IMR-90 (cell line): ENCODE measurements at regions not wholly inside any gene's neighbourhood (a gene's known extent, or its start where the extent isn't known, plus 50 kb on each side); places are given as distances from the start of the nearest gene placed in this dataset.

Experiments used
- ATAC-seq: fragments of 200-7000 bp; cut with Tn5 transposase; 2 replicates; pipeline ENCODE4 v1.9.1; 2020; ENCODE audit warnings: low read depth, mild to moderate bottlenecking, moderate library complexity
- BruUV-seq: library from RNA; stranded (reverse); fragments of 400-500 nt; replicated peaks from 2 replicates; lab custom pipeline; 2021; lab: Mats Ljungman, UMichigan
- CTCF ChIA-PET: fragments of 300-600 bp; formaldehyde crosslinking; extraction: SDS; loops from one replicate; lab custom pipeline; 2021; ENCODE audit warnings: antibody characterized with exemption; lab: Yijun Ruan, JAX
- POLR2A ChIA-PET: fragments of 300-600 bp; sonication (Branson Sonifier 250); formaldehyde crosslinking; loops from one replicate; lab custom pipeline; 2022; ENCODE audit warnings: antibody characterized with exemption; ENCODE audit not compliant: unreplicated experiment; lab: Charles Lee
- DNase-seq: peaks from one replicate; pipeline ENCODE4 v3.0.0; 2013
- H2AFZ ChIP-seq: replicated peaks from 2 replicates; pipeline ENCODE3; 2013; ENCODE audit warnings: low read length, mild to moderate bottlenecking; ENCODE audit not compliant: poor library complexity
- H2AK5ac ChIP-seq: 2 replicates; pipeline ENCODE4 v1.6.1; 2013; ENCODE audit warnings: low read depth, low read length, inconsistent platforms
- H2AK9ac ChIP-seq: replicated peaks from 2 replicates; pipeline ENCODE3; 2013; ENCODE audit warnings: mild to moderate bottlenecking, low read depth, low read length, moderate library complexity; ENCODE audit not compliant: poor library complexity
- H2BK120ac ChIP-seq: 2 replicates; pipeline ENCODE4 v1.6.1; 2013; ENCODE audit warnings: low read depth, low read length, inconsistent platforms
- H2BK15ac ChIP-seq: 3 replicates; pipeline ENCODE4 v1.6.1; 2013; ENCODE audit warnings: low read depth, low read length, inconsistent platforms
- H2BK20ac ChIP-seq: 2 replicates; pipeline ENCODE4 v1.6.1; 2013; ENCODE audit warnings: low read depth, mild to moderate bottlenecking, inconsistent platforms, low read length, moderate library complexity
- H2BK5ac ChIP-seq: 2 replicates; pipeline ENCODE4 v1.6.1; 2013; ENCODE audit warnings: mild to moderate bottlenecking, low read depth, low read length, inconsistent platforms; ENCODE audit not compliant: poor library complexity, severe bottlenecking
- H3K14ac ChIP-seq: replicated peaks from 2 replicates; pipeline ENCODE4 v1.6.1; 2013; ENCODE audit warnings: low read depth, low read length, inconsistent platforms
- H3K18ac ChIP-seq: 2 replicates; pipeline ENCODE4 v1.6.1; 2013; ENCODE audit warnings: low read depth, low read length, control low read depth
- H3K23ac ChIP-seq: 2 replicates; pipeline ENCODE4 v1.6.1; 2013; ENCODE audit warnings: low read depth, low read length, inconsistent platforms
- H3K27ac ChIP-seq: 2 replicates; pipeline ENCODE4 v1.5.1; 2013; ENCODE audit warnings: mild to moderate bottlenecking, control low read depth, low read length; ENCODE audit not compliant: insufficient read depth
- H3K27me3 ChIP-seq: 2 replicates; pipeline ENCODE4 v1.6.1; 2013; ENCODE audit warnings: low read length; ENCODE audit not compliant: control insufficient read depth, insufficient read depth
- H3K36me3 ChIP-seq: 2 replicates; pipeline ENCODE4 v1.6.1; 2013; ENCODE audit warnings: low read length, mixed read lengths; ENCODE audit not compliant: control insufficient read depth, insufficient read depth
- H3K4ac ChIP-seq: 2 replicates; pipeline ENCODE4 v1.6.1; 2013; ENCODE audit warnings: low read depth, low read length, inconsistent platforms
- H3K4me1 ChIP-seq: 2 replicates; pipeline ENCODE4 v1.6.1; 2013; ENCODE audit warnings: low read length, mixed read lengths; ENCODE audit not compliant: control insufficient read depth, insufficient read depth
- H3K4me2 ChIP-seq: 2 replicates; pipeline ENCODE4 v1.6.1; 2013; ENCODE audit warnings: low read depth, mild to moderate bottlenecking, control low read depth, low read length, moderate library complexity
- H3K4me3 ChIP-seq: 2 replicates; pipeline ENCODE4 v1.5.1; 2013; ENCODE audit warnings: low read depth, mild to moderate bottlenecking, control low read depth, low read length, moderate library complexity; ENCODE audit not compliant: insufficient read depth
- H3K56ac ChIP-seq: 2 replicates; pipeline ENCODE4 v1.6.1; 2013; ENCODE audit warnings: low read length, inconsistent platforms; ENCODE audit not compliant: insufficient read depth; ENCODE audit errors: extremely low read depth
- H3K79me1 ChIP-seq, 2 experiments: 2 replicates each; pipeline ENCODE4 v1.6.1; 2013; ENCODE audit warnings: low read length in 2 of 2, inconsistent platforms in 1 of 2, low read depth in 1 of 2
- H3K9ac ChIP-seq: 2 replicates; pipeline ENCODE4 v1.6.1; 2013; ENCODE audit warnings: low read depth, low read length, control low read depth
- H3K9me1 ChIP-seq: 2 replicates; pipeline ENCODE4 v1.6.1; 2013; ENCODE audit warnings: low read length, inconsistent platforms; ENCODE audit not compliant: insufficient read depth
- H3K9me3 ChIP-seq: 2 replicates; pipeline ENCODE4 v1.6.1; 2013; ENCODE audit warnings: low read length; ENCODE audit not compliant: control insufficient read depth, insufficient read depth
- H4K20me1 ChIP-seq: 2 replicates; pipeline ENCODE4 v1.6.1; 2013; ENCODE audit warnings: low read length, inconsistent platforms; ENCODE audit not compliant: insufficient read depth
- H4K5ac ChIP-seq: 2 replicates; pipeline ENCODE4 v1.6.1; 2013; ENCODE audit warnings: mild to moderate bottlenecking, low read depth, low read length, control low read depth
- H4K8ac ChIP-seq, 2 experiments: 2 replicates each; pipeline ENCODE4 v1.6.1; 2013; ENCODE audit warnings: low read depth in 2 of 2, low read length in 2 of 2, control low read depth in 1 of 2, inconsistent platforms in 1 of 2
- H4K91ac ChIP-seq: 2 replicates; pipeline ENCODE4 v1.6.1; 2013; ENCODE audit warnings: low read depth, low read length, inconsistent platforms; ENCODE audit not compliant: insufficient read depth
- BHLHE40 ChIP-seq: fragments of 150-350 bp; IDR thresholded peaks from 2 replicates; pipeline ENCODE4 v1.6.1; 2016; ENCODE audit warnings: mild to moderate bottlenecking, low read depth, low read length
- CEBPB ChIP-seq: IDR thresholded peaks from 2 replicates; pipeline ENCODE4 v1.6.1; 2012; ENCODE audit warnings: low read depth, low read length, improper control_type of control experiment
- CHD1 ChIP-seq: IDR thresholded peaks from 2 replicates; pipeline ENCODE4 v1.6.1; 2012; ENCODE audit warnings: low read depth, low read length, improper control_type of control experiment
- ELK1 ChIP-seq: fragments of 150-350 bp; IDR thresholded peaks from 2 replicates; pipeline ENCODE4 v1.6.1; 2016; ENCODE audit warnings: low read depth, mild to moderate bottlenecking, low read length, moderate library complexity, borderline replicate concordance
- FOS ChIP-seq: fragments of 150-350 bp; IDR thresholded peaks from 2 replicates; pipeline ENCODE4 v1.6.1; 2016; ENCODE audit warnings: low read depth, low read length
- MAFK ChIP-seq: IDR thresholded peaks from 2 replicates; pipeline ENCODE4 v1.6.1; 2012; ENCODE audit warnings: low read depth, low read length, improper control_type of control experiment
- MAZ ChIP-seq: IDR thresholded peaks from 2 replicates; pipeline ENCODE4 v1.6.1; 2012; ENCODE audit warnings: low read depth, mild to moderate bottlenecking, low read length, improper control_type of control experiment, moderate library complexity, borderline replicate concordance
- MXI1 ChIP-seq: IDR thresholded peaks from 2 replicates; pipeline ENCODE4 v1.6.1; 2012; ENCODE audit warnings: low read depth, mild to moderate bottlenecking, low read length, moderate library complexity, borderline replicate concordance
- NFE2L2 ChIP-seq: fragments of 150-350 bp; IDR thresholded peaks from 2 replicates; pipeline ENCODE4 v1.6.1; 2016; ENCODE audit warnings: low read depth, mild to moderate bottlenecking, low read length
- POLR2A ChIP-seq: IDR thresholded peaks from 2 replicates; pipeline ENCODE4 v1.6.1; 2012; ENCODE audit warnings: mild to moderate bottlenecking, low read depth, low read length
- RAD21 ChIP-seq: IDR thresholded peaks from 2 replicates; pipeline ENCODE4 v1.6.1; 2012; ENCODE audit warnings: low read length, improper control_type of control experiment
- RCOR1 ChIP-seq: IDR thresholded peaks from 2 replicates; pipeline ENCODE4 v1.6.1; 2012; ENCODE audit warnings: mild to moderate bottlenecking, low read length, improper control_type of control experiment; ENCODE audit not compliant: insufficient replicate concordance
- RFX5 ChIP-seq: IDR thresholded peaks from 2 replicates; pipeline ENCODE4 v1.8.0; 2012; ENCODE audit warnings: low read depth, mild to moderate bottlenecking, low read length, moderate library complexity
- SMC3 ChIP-seq: fragments of 150-350 bp; IDR thresholded peaks from 2 replicates; pipeline ENCODE4 v1.6.1; 2016; ENCODE audit warnings: low read depth, mild to moderate bottlenecking, antibody characterized with exemption, low read length, moderate library complexity
- USF2 ChIP-seq: fragments of 150-350 bp; IDR thresholded peaks from 2 replicates; pipeline ENCODE4 v1.6.1; 2017; ENCODE audit warnings: mild to moderate bottlenecking, antibody characterized with exemption, low read length, low read depth
- WGBS, 2 experiments: methylation state at CpG; one replicate each; pipeline versions ENCODE4 v1.1.5 to v1.1.7; 2013; ENCODE audit warnings: missing lambda C conversion rate in 2 of 2; ENCODE audit not compliant: insufficient read length in 1 of 2; ENCODE audit errors: extremely low coverage in 2 of 2; 5-methylcytosine and 5-hydroxymethylcytosine counted together
- dilution Hi-C: fragments of 300-500 bp; cut with HindIII; formaldehyde crosslinking; loops from one replicate; pipeline ENCODE4 v1.14.3; 2018; ENCODE audit warnings: low sequenced_read_pairs; ENCODE audit not compliant: unreplicated experiment
- in situ Hi-C: fragments of 300-500 bp; cut with MboI; formaldehyde crosslinking; loops from 3 replicates; pipeline ENCODE4 v1.14.3; 2019; ENCODE audit warnings: low sequenced_read_pairs, inconsistent platforms, mixed read lengths
- intact Hi-C: fragments of 100-400 bp; cut with micrococcal nuclease; formaldehyde crosslinking; loops from 2 replicates; pipeline ENCODE4 v1.10.0; 2022
- TF ChIP-seq, protein P1 (sequence below): conservative IDR thresholded peaks from 2 replicates; pipeline ENCODE4 v1.5.1; 2012; ENCODE audit warnings: mild to moderate bottlenecking, low read depth, low read length, improper control_type of control experiment

- TF ChIP-seq MAZ (no peak), RCOR1 (no peak), ELK1 (no peak), FOS (no peak), MXI1 (no peak), USF2 (no peak), RFX5 (no peak), MAFK (no peak), SMC3 (no peak), RAD21 (no peak), BHLHE40 (no peak), POLR2A (no peak), NFE2L2 (no peak), CEBPB (no peak), CHD1 (no peak)
- TF ChIP-seq, protein P1, sequence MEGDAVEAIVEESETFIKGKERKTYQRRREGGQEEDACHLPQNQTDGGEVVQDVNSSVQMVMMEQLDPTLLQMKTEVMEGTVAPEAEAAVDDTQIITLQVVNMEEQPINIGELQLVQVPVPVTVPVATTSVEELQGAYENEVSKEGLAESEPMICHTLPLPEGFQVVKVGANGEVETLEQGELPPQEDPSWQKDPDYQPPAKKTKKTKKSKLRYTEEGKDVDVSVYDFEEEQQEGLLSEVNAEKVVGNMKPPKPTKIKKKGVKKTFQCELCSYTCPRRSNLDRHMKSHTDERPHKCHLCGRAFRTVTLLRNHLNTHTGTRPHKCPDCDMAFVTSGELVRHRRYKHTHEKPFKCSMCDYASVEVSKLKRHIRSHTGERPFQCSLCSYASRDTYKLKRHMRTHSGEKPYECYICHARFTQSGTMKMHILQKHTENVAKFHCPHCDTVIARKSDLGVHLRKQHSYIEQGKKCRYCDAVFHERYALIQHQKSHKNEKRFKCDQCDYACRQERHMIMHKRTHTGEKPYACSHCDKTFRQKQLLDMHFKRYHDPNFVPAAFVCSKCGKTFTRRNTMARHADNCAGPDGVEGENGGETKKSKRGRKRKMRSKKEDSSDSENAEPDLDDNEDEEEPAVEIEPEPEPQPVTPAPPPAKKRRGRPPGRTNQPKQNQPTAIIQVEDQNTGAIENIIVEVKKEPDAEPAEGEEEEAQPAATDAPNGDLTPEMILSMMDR, result no peak
- Histone ChIP-seq H3K9me1 (no peaks in the 10 kb centered on the region), H2BK15ac (no peak overlapping the region), H2AK9ac (no peak overlapping the region), H3K56ac (no peak overlapping the region), H4K5ac (no peak overlapping the region), H2BK120ac (no peak overlapping the region), H3K27ac (no peak overlapping the region), H2AFZ (no peak overlapping the region), H3K4me2 (no peak overlapping the region), H3K9me3 (no peaks in the 10 kb centered on the region), H3K4ac (no peak overlapping the region), H4K91ac (no peak overlapping the region), H2AK5ac (no peak overlapping the region), H4K8ac (no peak overlapping the region), H3K9ac (no peak overlapping the region), H3K36me3 (no peaks in the 10 kb centered on the region), H3K4me3 (no peak overlapping the region), H3K14ac (no peak overlapping the region), H2BK5ac (no peak overlapping the region), H3K79me1 (no peaks in the 10 kb centered on the region), H4K20me1 (no peaks in the 10 kb centered on the region), H3K4me1 (peaks cover 4% of the 10 kb centered on the region; the same call in 1 of the 2 replicates), H3K27me3 (no peaks in the 10 kb centered on the region), H2BK20ac (no peak overlapping the region), H3K18ac (no peak overlapping the region), H3K23ac (no peak overlapping the region)
- no CpG with 5 or more reads among the region's 3 CpGs for WGBS, 2 experiments
- CTCF ChIA-PET, result no interaction called here
- intact Hi-C loops, result no loop called here
- in situ Hi-C loops, result no loop called here
- no peak for DNase-seq
- POLR2A ChIA-PET, result no interaction called here
- no TSS peak for BruUV-seq
- no peak for ATAC-seq
- dilution Hi-C loops, result no loop called here
Measured at GRCh38 chr2:217672472-217672871, 330.3 kb downstream of the TNS1 start.
